K562 (cell line): ENCODE measurements at regions not wholly inside any gene's neighbourhood (a gene's known extent, or its start where the extent isn't known, plus 50 kb on each side); places are given as distances from the start of the nearest gene placed in this dataset.

ENCODE experiments used
- ATAC-seq: fragments of 200-7000 bp; cut with Tn5 transposase; 3 replicates; pipeline ENCODE4 v1.9.1; 2020; ENCODE audit warnings: moderate library complexity
- BruUV-seq: library from RNA; stranded (reverse); fragments of 400-500 nt; replicated peaks from 2 replicates; lab custom pipeline; 2021; lab: Mats Ljungman, UMichigan
- CTCF ChIA-PET: fragments of 300-600 bp; formaldehyde crosslinking; extraction: SDS; loops from one replicate; lab custom pipeline; 2021; ENCODE audit warnings: low intra/inter-chr PET ratio; lab: Yijun Ruan, JAX
- POLR2A ChIA-PET: fragments of 300-600, 350-650 bp; sonication (Branson Sonifier 250); formaldehyde crosslinking; extraction: SDS; loops from one replicate; lab custom pipeline; 2021; ENCODE audit warnings: antibody characterized with exemption, inconsistent platforms; lab: Yijun Ruan, JAX
- DNase-seq, 4 experiments: peaks; one replicate each; pipeline versions ENCODE4 v3.0.0 to v3.0.0-alpha.2; 2011 to 2018; ENCODE audit warnings: low spot score in 3 of 4, mixed read lengths in 3 of 4; ENCODE audit errors: extremely low read depth in 1 of 4
- FAIRE-seq: peaks from 2 replicates; lab custom pipeline; 2011; peaks lifted over from hg19 to GRCh38; lab: Jason Lieb, UNC
- H2AFZ ChIP-seq: 2 replicates; pipeline ENCODE4 v1.6.0; 2011; ENCODE audit warnings: low read depth, low read length, control low read depth, inconsistent platforms
- H3K27ac ChIP-seq: fragments of 200-600 bp; 3 replicates; pipeline ENCODE4 v1.8.0; 2011; ENCODE audit warnings: low read depth, mild to moderate bottlenecking, control low read depth, inconsistent platforms, low read length, moderate library complexity, mixed read lengths; ENCODE audit errors: extremely low read depth
- H3K27me3 ChIP-seq, 2 experiments: fragments of 300-600 bp in 1 of 2; 2 replicates in 1 of 2; 3 replicates in 1 of 2; pipeline versions ENCODE4 v1.6.0 to v1.8.0; 2011; ENCODE audit warnings: inconsistent platforms in 2 of 2, low read length in 2 of 2, mild to moderate bottlenecking in 1 of 2, mixed read lengths in 1 of 2, moderate library complexity in 1 of 2; ENCODE audit not compliant: control insufficient read depth in 2 of 2, insufficient read depth in 2 of 2
- H3K36me3 ChIP-seq: fragments of 300-600 bp; 3 replicates; pipeline ENCODE4 v1.8.0; 2011; ENCODE audit warnings: mild to moderate bottlenecking, low read length, inconsistent platforms; ENCODE audit not compliant: control insufficient read depth, insufficient read depth
- H3K4me1 ChIP-seq, 2 experiments: fragments of 200-600 bp in 1 of 2; replicated peaks in 1 of 2; 2 replicates in 1 of 2; 3 replicates in 1 of 2; pipeline versions ENCODE4 v1.5.1 to v1.8.0; 2011; ENCODE audit warnings: inconsistent platforms in 2 of 2, low read length in 2 of 2, mild to moderate bottlenecking in 1 of 2, mixed read lengths in 1 of 2, moderate library complexity in 1 of 2; ENCODE audit not compliant: control insufficient read depth in 2 of 2, insufficient read depth in 2 of 2
- H3K4me2 ChIP-seq: 2 replicates; pipeline ENCODE4 v1.6.1; 2011; ENCODE audit warnings: low read length, control low read depth, inconsistent platforms, mixed read lengths; ENCODE audit not compliant: insufficient read depth
- H3K4me3 ChIP-seq: fragments of 200-600 bp; sonication (generic), shearing (Covaris generic); 2 replicates; pipeline ENCODE4 v1.5.1; 2016; ENCODE audit warnings: control low read depth, inconsistent platforms
- H3K79me2 ChIP-seq: fragments of 200-600 bp; 3 replicates; pipeline ENCODE4 v1.8.0; 2011; ENCODE audit warnings: low read length, inconsistent platforms; ENCODE audit not compliant: control insufficient read depth, insufficient read depth
- H3K9ac ChIP-seq, 2 experiments: 2 replicates each; pipeline versions ENCODE4 v1.6.0 to v1.6.1; 2011; ENCODE audit warnings: low read depth in 2 of 2, low read length in 2 of 2, control low read depth in 1 of 2, inconsistent platforms in 1 of 2, mild to moderate bottlenecking in 1 of 2, mixed read lengths in 1 of 2; ENCODE audit not compliant: insufficient read depth in 1 of 2
- H3K9me1 ChIP-seq: one replicate; pipeline ENCODE4 v1.6.0; 2011; ENCODE audit warnings: inconsistent platforms, mild to moderate bottlenecking, low read length, moderate library complexity; ENCODE audit not compliant: control insufficient read depth, insufficient read depth
- H3K9me3 ChIP-seq: replicated peaks from 2 replicates; pipeline ENCODE4 v1.5.1; 2011; ENCODE audit warnings: low read depth, low read length, inconsistent platforms; ENCODE audit not compliant: control insufficient read depth, insufficient read depth
- H4K20me1 ChIP-seq: replicated peaks from 2 replicates; pipeline ENCODE4 v1.6.1; 2011; ENCODE audit warnings: low read length, inconsistent platforms, mixed read lengths; ENCODE audit not compliant: control insufficient read depth, insufficient read depth
- ARID1B ChIP-seq: fragments of 450-650 bp; IDR thresholded peaks from 2 replicates; pipeline ENCODE4 v1.6.1; 2016; ENCODE audit warnings: antibody characterized with exemption, mild to moderate bottlenecking, inconsistent platforms
- CBFA2T3 ChIP-seq: fragments of 450-650 bp; IDR thresholded peaks from 2 replicates; pipeline ENCODE4 v1.6.1; 2017
- CEBPG ChIP-seq, 3 experiments: fragments of 200-800 bp in 1 of 3; sonication (Bioruptor generic) in 1 of 3; sonication (generic) in 1 of 3; formaldehyde crosslinking in 1 of 3; IDR thresholded peaks in 2 of 3; conservative IDR thresholded peaks in 1 of 3; 2 replicates each; pipeline versions ENCODE4 v1.6.1 to v1.8.0; 2016 to 2022; ENCODE audit warnings: missing compliant biosample characterization in 2 of 3, missing genetic modification characterization in 2 of 3, mild to moderate bottlenecking in 1 of 3, missing genetic modification reagents in 1 of 3
- GABPB2 ChIP-seq: fragments of 250-450 bp; sonication (Bioruptor Pico); conservative IDR thresholded peaks from 2 replicates; pipeline ENCODE4 v1.5.1; 2021; ENCODE audit warnings: mild to moderate bottlenecking
- SMAD1 ChIP-seq: fragments of 150-350 bp; IDR thresholded peaks from 2 replicates; pipeline ENCODE4 v1.6.1; 2014; ENCODE audit warnings: low read length, low read depth; ENCODE audit not compliant: partially characterized antibody
- WGBS: fragments of 100-300 bp; shearing (Covaris generic); methylation state at CpG from one replicate; pipeline ENCODE4 v1.1.6; 2016; ENCODE audit warnings: low coverage, mixed read lengths; ENCODE audit not compliant: insufficient coverage; ENCODE audit errors: missing lambda C conversion rate; 5-methylcytosine and 5-hydroxymethylcytosine counted together
- in situ Hi-C: fragments of 300-500 bp; cut with MboI; formaldehyde crosslinking; loops from 4 replicates; pipeline ENCODE4 v1.15.0; 2018; ENCODE audit warnings: inconsistent platforms, mixed read lengths
- intact Hi-C: fragments of 100-400 bp; cut with micrococcal nuclease; formaldehyde crosslinking; loops from 2 replicates; pipeline ENCODE4 v1.14.2; 2022
- TF ChIP-seq, protein P1 (sequence below), 2 experiments: fragments of 450-650 bp; IDR thresholded peaks; 2 replicates each; pipeline ENCODE4 v1.6.1; 2016; ENCODE audit warnings: mild to moderate bottlenecking in 2 of 2, borderline replicate concordance in 1 of 2, low read depth in 1 of 2, moderate library complexity in 1 of 2

DNA sequence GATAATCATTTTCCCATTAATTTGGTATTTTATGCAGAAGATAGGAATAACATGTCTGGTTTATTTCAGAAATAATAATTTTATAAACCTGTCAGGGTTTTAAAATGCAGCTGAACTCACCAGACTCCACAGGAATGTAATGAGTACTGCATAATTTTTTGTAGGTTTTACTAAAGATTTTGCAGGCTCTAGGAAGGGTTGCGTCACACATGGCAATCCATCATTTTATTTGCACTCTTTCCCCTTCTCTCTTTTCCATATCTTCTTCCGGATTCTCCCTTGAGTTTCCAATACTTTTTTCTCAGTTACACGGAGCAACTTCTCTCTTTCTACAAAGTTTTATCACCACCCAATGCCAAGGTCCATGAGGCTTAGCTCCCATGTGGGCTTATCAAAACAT is 234.7 kb downstream of the NFKBIZ start:
- WGBS, result 0% methylated on average over 3 of the region's 3 CpGs
- Histone ChIP-seq H3K9me1 (no peaks in the 10 kb centered on the region), H3K4me1 (no peaks in the 10 kb centered on the region), H3K27me3 (no peaks in the 10 kb centered on the region), H3K4me2 (no peak overlapping the region), H3K27ac (no peak overlapping the region), H3K79me2 (no peaks in the 10 kb centered on the region), H3K4me3 (no peak overlapping the region), H4K20me1 (no peaks in the 10 kb centered on the region), H3K9ac (no peak overlapping the region), H2AFZ (no peak overlapping the region), H3K36me3 (no peaks in the 10 kb centered on the region), H3K9me3 (no peaks in the 10 kb centered on the region)
- ChIA-PET POLR2A (no interaction called here), CTCF (no interaction called here)
- no TSS peak for BruUV-seq
- ATAC-seq (no peak), FAIRE-seq (no peak), DNase-seq (no peak)
- in situ Hi-C loops, result no loop called here
- intact Hi-C loops, result no loop called here
- TF ChIP-seq, protein P1, sequence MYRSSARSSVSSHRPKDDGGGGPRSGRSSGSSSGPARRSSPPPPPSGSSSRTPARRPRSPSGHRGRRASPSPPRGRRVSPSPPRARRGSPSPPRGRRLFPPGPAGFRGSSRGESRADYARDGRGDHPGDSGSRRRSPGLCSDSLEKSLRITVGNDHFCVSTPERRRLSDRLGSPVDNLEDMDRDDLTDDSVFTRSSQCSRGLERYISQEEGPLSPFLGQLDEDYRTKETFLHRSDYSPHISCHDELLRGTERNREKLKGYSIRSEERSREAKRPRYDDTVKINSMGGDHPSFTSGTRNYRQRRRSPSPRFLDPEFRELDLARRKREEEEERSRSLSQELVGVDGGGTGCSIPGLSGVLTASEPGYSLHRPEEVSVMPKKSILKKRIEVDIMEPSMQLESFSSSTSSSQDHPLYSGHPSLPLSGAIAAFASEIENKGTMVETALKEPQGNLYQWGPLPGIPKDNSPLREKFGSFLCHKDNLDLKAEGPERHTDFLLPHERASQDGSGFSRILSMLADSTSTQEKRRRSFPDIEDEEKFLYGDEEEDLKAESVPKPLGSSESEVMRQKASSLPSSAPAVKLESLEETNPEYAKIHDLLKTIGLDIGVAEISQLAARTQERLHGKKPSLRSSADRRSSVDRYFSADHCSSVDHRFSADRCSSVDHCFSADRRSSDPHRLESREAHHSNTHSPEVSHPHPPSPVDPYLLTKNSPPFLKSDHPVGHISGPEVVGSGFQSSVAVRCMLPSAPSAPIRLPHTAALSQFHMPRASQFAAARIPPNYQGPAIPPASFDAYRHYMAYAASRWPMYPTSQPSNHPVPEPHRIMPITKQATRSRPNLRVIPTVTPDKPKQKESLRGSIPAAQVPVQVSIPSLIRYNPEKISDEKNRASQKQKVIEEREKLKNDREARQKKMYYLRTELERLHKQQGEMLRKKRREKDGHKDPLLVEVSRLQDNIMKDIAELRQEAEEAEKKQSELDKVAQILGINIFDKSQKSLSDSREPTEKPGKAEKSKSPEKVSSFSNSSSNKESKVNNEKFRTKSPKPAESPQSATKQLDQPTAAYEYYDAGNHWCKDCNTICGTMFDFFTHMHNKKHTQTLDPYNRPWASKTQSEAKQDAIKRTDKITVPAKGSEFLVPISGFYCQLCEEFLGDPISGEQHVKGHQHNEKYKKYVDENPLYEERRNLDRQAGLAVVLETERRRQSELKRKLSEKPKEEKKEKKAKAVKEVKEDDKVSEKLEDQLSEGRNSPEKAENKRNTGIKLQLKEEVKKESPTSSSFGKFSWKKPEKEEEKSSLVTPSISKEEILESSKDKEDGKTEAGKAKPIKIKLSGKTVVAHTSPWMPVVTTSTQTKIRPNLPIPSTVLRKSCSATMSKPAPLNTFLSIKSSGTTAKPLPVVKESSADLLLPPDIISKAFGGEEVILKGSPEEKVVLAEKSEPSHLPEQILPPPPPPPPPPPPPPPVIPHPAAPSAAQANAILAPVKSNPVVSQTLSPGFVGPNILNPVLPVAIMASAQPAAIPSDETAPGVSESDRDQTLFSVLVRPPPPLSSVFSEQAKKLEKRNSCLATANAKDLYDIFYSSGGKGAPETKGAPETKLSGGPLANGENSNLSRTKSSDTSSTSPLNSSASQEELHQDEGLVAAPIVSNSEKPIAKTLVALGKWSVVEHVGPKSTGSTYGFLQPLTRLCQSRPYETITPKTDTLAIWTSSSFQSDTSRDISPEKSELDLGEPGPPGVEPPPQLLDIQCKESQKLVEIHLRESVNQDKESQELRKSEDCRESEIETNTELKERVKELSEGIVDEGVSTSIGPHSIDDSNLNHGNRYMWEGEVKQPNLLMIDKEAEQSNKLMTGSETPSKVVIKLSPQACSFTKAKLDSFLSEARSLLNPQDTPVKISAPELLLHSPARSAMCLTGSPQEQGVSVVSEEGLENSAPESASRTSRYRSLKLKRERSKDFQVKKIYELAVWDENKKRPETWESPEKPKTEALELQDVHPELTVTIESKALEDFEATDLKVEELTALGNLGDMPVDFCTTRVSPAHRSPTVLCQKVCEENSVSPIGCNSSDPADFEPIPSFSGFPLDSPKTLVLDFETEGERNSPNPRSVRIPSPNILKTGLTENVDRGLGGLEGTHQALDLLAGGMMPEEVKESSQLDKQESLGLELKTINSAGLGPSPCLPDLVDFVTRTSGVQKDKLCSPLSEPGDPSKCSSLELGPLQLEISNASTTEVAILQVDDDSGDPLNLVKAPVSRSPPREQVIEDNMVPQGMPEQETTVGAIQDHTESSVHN (IDR thresholded peaks at IDR 0.05; ENCODE audit: borderline replicate concordance in 1 of 2, low read depth in 1 of 2), result no peak
- TF ChIP-seq SMAD1 (no peak), GABPB2 (CRISPR knock-in tag) (no peak), ARID1B (no peak), CBFA2T3 (no peak), CEBPG (CRISPR knock-in tag; IDR thresholded peaks at IDR 0.05) (no peak), CEBPG (tag; conservative IDR thresholded peaks at IDR 0.05 in 1 of 2, IDR thresholded peaks at IDR 0.05 in 1 of 2) (0 out of 4 replicates have a peak, but pooled peaks of 1 of the 2 experiments have one; percentile 7)
